HEK293 (cell line): ENCODE measurements at regions not wholly inside any gene's neighbourhood (a gene's known extent, or its start where the extent isn't known, plus 50 kb on each side); places are given as distances from the start of the nearest gene placed in this dataset.

ENCODE experiments used
- CTCF ChIA-PET: fragments of 350-600 bp; formaldehyde crosslinking; extraction: SDS; loops from one replicate; lab custom pipeline; 2021; ENCODE audit warnings: antibody characterized with exemption; lab: Yijun Ruan, JAX
- POLR2A ChIA-PET: fragments of 300-600 bp; formaldehyde crosslinking; extraction: SDS; loops from one replicate; lab custom pipeline; 2020; ENCODE audit warnings: antibody characterized with exemption, inconsistent platforms; lab: Yijun Ruan, JAX
- H3K27ac ChIP-seq: fragments of 200-500 bp; sonication (Bioruptor generic); 2 replicates; pipeline ENCODE4 v1.5.1; 2014; ENCODE audit warnings: low read depth, low read length, control low read depth, inconsistent platforms; ENCODE audit errors: extremely low read depth
- H3K36me3 ChIP-seq, 2 experiments: fragments of 200-500 bp in 1 of 2; sonication (Bioruptor generic) in 1 of 2; 1 replicate in 1 of 2; 2 replicates in 1 of 2; pipeline ENCODE4 v1.5.1; 2014 to 2017; ENCODE audit warnings: inconsistent platforms in 2 of 2, low read length in 2 of 2; ENCODE audit not compliant: control insufficient read depth in 2 of 2, insufficient read depth in 1 of 2
- H3K4me1 ChIP-seq: fragments of 200-500 bp; sonication (Bioruptor generic); 2 replicates; pipeline ENCODE4 v1.5.1; 2014; ENCODE audit warnings: mild to moderate bottlenecking, low read length, inconsistent platforms; ENCODE audit not compliant: control insufficient read depth, insufficient read depth
- H3K4me3 ChIP-seq: 2 replicates; pipeline ENCODE4 v1.5.1; 2011; ENCODE audit warnings: low read depth, mild to moderate bottlenecking, control low read depth, low read length, moderate library complexity
- H3K9me3 ChIP-seq: fragments of 200-500 bp; sonication (Bioruptor generic); 2 replicates; pipeline ENCODE4 v1.5.1; 2014; ENCODE audit warnings: low read depth, low read length, inconsistent platforms; ENCODE audit not compliant: control insufficient read depth, insufficient read depth
- EGR2 ChIP-seq: fragments of 450-650 bp; formaldehyde crosslinking; IDR thresholded peaks from 2 replicates; pipeline ENCODE4 v1.5.1; 2016; ENCODE audit warnings: low read depth, missing biosample characterization, missing genetic modification characterization
- HOXD13 ChIP-seq: sonication (generic); formaldehyde crosslinking; IDR thresholded peaks from 2 replicates; pipeline ENCODE4 v1.8.0; 2022; ENCODE audit warnings: missing genetic modification reagents, borderline replicate concordance
- REPIN1 ChIP-seq: fragments of 450-650 bp; formaldehyde crosslinking; IDR thresholded peaks from 2 replicates; pipeline ENCODE4 v1.5.1; 2017; ENCODE audit warnings: missing biosample characterization, missing genetic modification characterization, low read depth
- SETDB1 ChIP-seq: IDR thresholded peaks from one replicate; pipeline ENCODE4 v1.6.1; 2017; ENCODE audit warnings: mild to moderate bottlenecking, low read length, moderate library complexity, mixed read lengths; ENCODE audit not compliant: insufficient read length
- ZNF133 ChIP-seq: fragments of 450-650 bp; formaldehyde crosslinking; IDR thresholded peaks from 2 replicates; pipeline ENCODE4 v1.5.1; 2016; ENCODE audit warnings: missing biosample characterization, missing genetic modification characterization
- ZNF175 ChIP-seq: fragments of 450-650 bp; formaldehyde crosslinking; IDR thresholded peaks from 2 replicates; pipeline ENCODE4 v1.5.1; 2016; ENCODE audit warnings: missing biosample characterization, missing genetic modification characterization
- ZNF274 ChIP-seq, 2 experiments: fragments of 200-500 bp in 1 of 2; fragments of 450-650 bp in 1 of 2; sonication (Bioruptor generic) in 1 of 2; formaldehyde crosslinking in 1 of 2; IDR thresholded peaks; 2 replicates each; pipeline versions ENCODE4 v1.5.1 to v1.6.1; 2014 to 2016; ENCODE audit warnings: borderline replicate concordance in 1 of 2, inconsistent platforms in 1 of 2, low read length in 1 of 2, missing biosample characterization in 1 of 2, missing genetic modification characterization in 1 of 2
- ZNF416 ChIP-seq: fragments of 450-650 bp; formaldehyde crosslinking; IDR thresholded peaks from 2 replicates; pipeline ENCODE4 v1.5.1; 2016; ENCODE audit warnings: missing biosample characterization, missing genetic modification characterization
- ZNF544 ChIP-seq: fragments of 450-650 bp; formaldehyde crosslinking; IDR thresholded peaks from 2 replicates; pipeline ENCODE4 v1.5.0; 2017; ENCODE audit warnings: missing biosample characterization, missing genetic modification characterization
- ZNF549 ChIP-seq: fragments of 450-650 bp; IDR thresholded peaks from 2 replicates; pipeline ENCODE4 v1.5.1; 2018; ENCODE audit warnings: missing biosample characterization, missing genetic modification characterization, mild to moderate bottlenecking, inconsistent platforms, moderate library complexity
- ZNF670 ChIP-seq: fragments of 450-650 bp; formaldehyde crosslinking; IDR thresholded peaks from 2 replicates; pipeline ENCODE4 v1.5.1; 2016; ENCODE audit warnings: missing biosample characterization, missing genetic modification characterization, low read depth
- ZNF777 ChIP-seq: fragments of 450-650 bp; formaldehyde crosslinking; IDR thresholded peaks from 2 replicates; pipeline ENCODE4 v1.5.1; 2017; ENCODE audit warnings: missing biosample characterization, missing genetic modification characterization, borderline replicate concordance
- ZNF843 ChIP-seq: fragments of 450-650 bp; formaldehyde crosslinking; IDR thresholded peaks from 2 replicates; pipeline ENCODE4 v1.5.1; 2016; ENCODE audit warnings: missing biosample characterization, missing genetic modification characterization
- TF ChIP-seq, protein P1 (sequence below): fragments of 450-650 bp; formaldehyde crosslinking; IDR thresholded peaks from 2 replicates; pipeline ENCODE4 v1.5.1; 2017; ENCODE audit warnings: missing biosample characterization, mild to moderate bottlenecking, missing genetic modification characterization, moderate library complexity
- TF ChIP-seq, protein P2 (sequence below): fragments of 450-650 bp; formaldehyde crosslinking; IDR thresholded peaks from 2 replicates; pipeline ENCODE4 v1.5.1; 2016; ENCODE audit warnings: missing biosample characterization, missing genetic modification characterization
- TF ChIP-seq, protein P3 (sequence below): fragments of 450-650 bp; formaldehyde crosslinking; IDR thresholded peaks from 2 replicates; pipeline ENCODE4 v1.5.1; 2016; ENCODE audit warnings: missing biosample characterization, missing genetic modification characterization
- TF ChIP-seq, protein P4 (sequence below): sonication (generic); formaldehyde crosslinking; IDR thresholded peaks from 2 replicates; pipeline ENCODE4 v1.8.1; 2022; ENCODE audit warnings: mild to moderate bottlenecking, moderate library complexity, missing genetic modification reagents
- TF ChIP-seq, protein P5 (sequence below): fragments of 450-650 bp; formaldehyde crosslinking; IDR thresholded peaks from 2 replicates; pipeline ENCODE4 v1.5.1; 2016; ENCODE audit warnings: missing biosample characterization, missing genetic modification characterization

- no peak overlapping the region for H3K27ac ChIP-seq
- no peaks in the 10 kb centered on the region for H3K36me3 ChIP-seq
- POLR2A ChIA-PET: no interaction called here
- no peak overlapping the region for H3K4me3 ChIP-seq
- H3K9me3 ChIP-seq: no peaks in the 10 kb centered on the region
- TF ChIP-seq ZNF133 (peak; percentile 88), SETDB1 (peak; percentile 52)
- TF ChIP-seq, protein P1, sequence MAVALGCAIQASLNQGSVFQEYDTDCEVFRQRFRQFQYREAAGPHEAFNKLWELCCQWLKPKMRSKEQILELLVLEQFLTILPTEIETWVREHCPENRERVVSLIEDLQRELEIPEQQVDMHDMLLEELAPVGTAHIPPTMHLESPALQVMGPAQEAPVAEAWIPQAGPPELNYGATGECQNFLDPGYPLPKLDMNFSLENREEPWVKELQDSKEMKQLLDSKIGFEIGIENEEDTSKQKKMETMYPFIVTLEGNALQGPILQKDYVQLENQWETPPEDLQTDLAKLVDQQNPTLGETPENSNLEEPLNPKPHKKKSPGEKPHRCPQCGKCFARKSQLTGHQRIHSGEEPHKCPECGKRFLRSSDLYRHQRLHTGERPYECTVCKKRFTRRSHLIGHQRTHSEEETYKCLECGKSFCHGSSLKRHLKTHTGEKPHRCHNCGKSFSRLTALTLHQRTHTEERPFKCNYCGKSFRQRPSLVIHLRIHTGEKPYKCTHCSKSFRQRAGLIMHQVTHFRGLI (tag by site-specific recombination): no peak
- TF ChIP-seq, all 188 proteins: peak for 2
- CTCF ChIA-PET: interaction anchor here (1.1 kb wide), 1 partner anchor 10 kb away, joined by 4 read pairs; no protein-coding TSS in a partner anchor
- H3K4me1 ChIP-seq: no peaks in the 10 kb centered on the region
Measured at GRCh38 chr2:203805486-203805838, 62.1 kb upstream of the CTLA4 start.

DNA sequence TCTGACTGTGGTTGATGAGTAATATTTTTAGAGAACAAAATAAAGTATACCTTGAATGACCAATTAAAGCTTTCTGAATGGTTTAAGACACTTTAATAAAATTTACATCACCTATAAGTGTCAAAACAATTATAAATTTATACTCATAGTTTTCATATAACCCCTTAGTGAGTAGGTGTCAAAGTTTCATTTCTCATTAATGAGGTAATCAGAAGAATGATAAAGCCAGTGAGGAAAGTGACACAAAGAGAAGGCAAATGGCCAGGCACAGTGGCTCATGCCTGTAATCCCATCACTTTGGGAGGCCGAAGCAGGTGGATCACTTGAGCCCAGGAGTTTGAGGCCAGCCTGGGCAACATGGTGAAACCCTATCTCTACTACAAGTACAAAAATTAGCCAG, 60.8 kb upstream of the CTLA4 start:
- ChIA-PET CTCF (interaction anchor here (0.7 kb wide), 2 partner anchors 142 to 170 kb away, joined by 3 to 4 read pairs; no protein-coding TSS in a partner anchor), POLR2A (no interaction called here)
- Histone ChIP-seq H3K9me3 (no peaks in the 10 kb centered on the region), H3K4me3 (no peak overlapping the region), H3K4me1 (no peaks in the 10 kb centered on the region), H3K36me3 (no peaks in the 10 kb centered on the region), H3K27ac (no peak overlapping the region)
- TF ChIP-seq, protein P2, sequence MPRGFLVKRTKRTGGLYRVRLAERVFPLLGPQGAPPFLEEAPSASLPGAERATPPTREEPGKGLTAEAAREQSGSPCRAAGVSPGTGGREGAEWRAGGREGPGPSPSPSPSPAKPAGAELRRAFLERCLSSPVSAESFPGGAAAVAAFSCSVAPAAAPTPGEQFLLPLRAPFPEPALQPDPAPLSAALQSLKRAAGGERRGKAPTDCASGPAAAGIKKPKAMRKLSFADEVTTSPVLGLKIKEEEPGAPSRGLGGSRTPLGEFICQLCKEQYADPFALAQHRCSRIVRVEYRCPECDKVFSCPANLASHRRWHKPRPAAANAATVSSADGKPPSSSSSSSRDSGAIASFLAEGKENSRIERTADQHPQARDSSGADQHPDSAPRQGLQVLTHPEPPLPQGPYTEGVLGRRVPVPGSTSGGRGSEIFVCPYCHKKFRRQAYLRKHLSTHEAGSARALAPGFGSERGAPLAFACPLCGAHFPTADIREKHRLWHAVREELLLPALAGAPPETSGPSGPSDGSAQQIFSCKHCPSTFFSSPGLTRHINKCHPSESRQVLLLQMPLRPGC (tag by site-specific recombination): no peak
- TF ChIP-seq ZNF777 (tag by site-specific recombination) (no peak), ZNF544 (tag by site-specific recombination) (no peak), ZNF274 (IDR thresholded peaks at IDR 0.05; ENCODE audit: low read length) (no peak), ZNF274 (tag by site-specific recombination; IDR thresholded peaks at IDR 0.05; ENCODE audit: borderline replicate concordance) (no peak), ZNF549 (tag by site-specific recombination) (no peak), ZNF670 (tag by site-specific recombination) (no peak), ZNF175 (tag by site-specific recombination) (no peak), ZNF133 (no peak), ZNF843 (tag by site-specific recombination) (no peak), REPIN1 (tag by site-specific recombination) (no peak), EGR2 (tag by site-specific recombination) (no peak), ZNF416 (no peak), HOXD13 (CRISPR knock-in tag) (no peak)
- TF ChIP-seq, protein P3, sequence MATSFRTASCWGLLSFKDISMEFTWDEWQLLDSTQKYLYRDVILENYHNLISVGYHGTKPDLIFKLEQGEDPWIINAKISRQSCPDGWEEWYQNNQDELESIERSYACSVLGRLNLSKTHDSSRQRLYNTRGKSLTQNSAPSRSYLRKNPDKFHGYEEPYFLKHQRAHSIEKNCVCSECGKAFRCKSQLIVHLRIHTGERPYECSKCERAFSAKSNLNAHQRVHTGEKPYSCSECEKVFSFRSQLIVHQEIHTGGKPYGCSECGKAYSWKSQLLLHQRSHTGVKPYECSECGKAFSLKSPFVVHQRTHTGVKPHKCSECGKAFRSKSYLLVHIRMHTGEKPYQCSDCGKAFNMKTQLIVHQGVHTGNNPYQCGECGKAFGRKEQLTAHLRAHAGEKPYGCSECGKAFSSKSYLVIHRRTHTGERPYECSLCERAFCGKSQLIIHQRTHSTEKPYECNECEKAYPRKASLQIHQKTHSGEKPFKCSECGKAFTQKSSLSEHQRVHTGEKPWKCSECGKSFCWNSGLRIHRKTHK: no peak
- TF ChIP-seq, protein P4, sequence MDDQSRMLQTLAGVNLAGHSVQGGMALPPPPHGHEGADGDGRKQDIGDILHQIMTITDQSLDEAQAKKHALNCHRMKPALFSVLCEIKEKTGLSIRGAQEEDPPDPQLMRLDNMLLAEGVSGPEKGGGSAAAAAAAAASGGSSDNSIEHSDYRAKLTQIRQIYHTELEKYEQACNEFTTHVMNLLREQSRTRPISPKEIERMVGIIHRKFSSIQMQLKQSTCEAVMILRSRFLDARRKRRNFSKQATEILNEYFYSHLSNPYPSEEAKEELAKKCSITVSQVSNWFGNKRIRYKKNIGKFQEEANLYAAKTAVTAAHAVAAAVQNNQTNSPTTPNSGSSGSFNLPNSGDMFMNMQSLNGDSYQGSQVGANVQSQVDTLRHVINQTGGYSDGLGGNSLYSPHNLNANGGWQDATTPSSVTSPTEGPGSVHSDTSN (CRISPR knock-in tag): no peak
- TF ChIP-seq, protein P5, sequence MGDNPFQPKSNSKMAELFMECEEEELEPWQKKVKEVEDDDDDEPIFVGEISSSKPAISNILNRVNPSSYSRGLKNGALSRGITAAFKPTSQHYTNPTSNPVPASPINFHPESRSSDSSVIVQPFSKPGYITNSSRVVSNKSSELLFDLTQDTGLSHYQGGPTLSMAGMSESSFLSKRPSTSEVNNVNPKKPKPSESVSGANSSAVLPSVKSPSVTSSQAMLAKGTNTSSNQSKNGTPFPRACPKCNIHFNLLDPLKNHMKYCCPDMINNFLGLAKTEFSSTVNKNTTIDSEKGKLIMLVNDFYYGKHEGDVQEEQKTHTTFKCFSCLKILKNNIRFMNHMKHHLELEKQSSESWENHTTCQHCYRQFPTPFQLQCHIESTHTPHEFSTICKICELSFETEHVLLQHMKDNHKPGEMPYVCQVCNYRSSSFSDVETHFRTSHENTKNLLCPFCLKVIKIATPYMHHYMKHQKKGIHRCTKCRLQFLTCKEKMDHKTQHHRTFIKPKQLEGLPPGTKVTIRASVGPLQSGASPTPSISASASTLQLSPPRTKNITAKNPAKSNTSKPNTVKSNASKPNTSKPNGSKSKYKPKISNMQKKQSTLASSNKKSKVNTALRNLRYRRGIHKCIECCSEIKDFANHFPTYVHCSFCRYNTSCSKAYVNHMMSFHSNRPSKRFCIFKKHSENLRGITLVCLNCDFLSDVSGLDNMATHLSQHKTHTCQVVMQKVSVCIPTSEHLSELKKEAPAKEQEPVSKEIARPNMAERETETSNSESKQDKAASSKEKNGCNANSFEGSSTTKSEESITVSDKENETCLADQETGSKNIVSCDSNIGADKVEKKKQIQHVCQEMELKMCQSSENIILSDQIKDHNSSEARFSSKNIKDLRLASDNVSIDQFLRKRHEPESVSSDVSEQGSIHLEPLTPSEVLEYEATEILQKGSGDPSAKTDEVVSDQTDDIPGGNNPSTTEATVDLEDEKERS (tag by site-specific recombination): no peak
